Colon (tissue), 2 donors: ENCODE measurements at regions not wholly inside any gene's neighbourhood (a gene's known extent, or its start where the extent isn't known, plus 50 kb on each side); places are given as distances from the start of the nearest gene placed in this dataset.

Experiments
- FAIRE-seq: peaks from 2 replicates; lab custom pipeline; 2012; peaks lifted over from hg19 to GRCh38; lab: Jason Lieb, UNC
- donor health status: control.
- donor health status: control.

DNA sequence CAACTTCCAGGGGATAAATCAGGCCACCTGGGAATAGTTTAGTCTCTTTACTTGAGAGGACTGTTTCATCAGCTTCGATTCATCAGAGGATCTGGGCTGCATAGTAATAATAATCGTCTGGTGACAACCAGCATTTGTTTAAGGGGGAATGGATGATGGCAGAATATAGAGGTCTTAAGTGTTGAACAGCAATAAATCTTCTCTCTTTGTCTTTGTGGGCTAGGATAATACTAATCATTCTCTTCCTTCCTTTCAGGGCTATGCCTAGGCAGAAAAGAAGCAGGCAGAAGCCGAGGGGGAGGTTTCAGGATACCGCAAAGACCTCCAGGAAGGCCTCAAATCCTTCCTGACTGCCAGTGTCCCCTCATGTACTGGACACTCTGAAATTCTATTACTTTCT, 150.4 kb upstream of the GAREM1 start:
- FAIRE-seq, result no peak

DNA sequence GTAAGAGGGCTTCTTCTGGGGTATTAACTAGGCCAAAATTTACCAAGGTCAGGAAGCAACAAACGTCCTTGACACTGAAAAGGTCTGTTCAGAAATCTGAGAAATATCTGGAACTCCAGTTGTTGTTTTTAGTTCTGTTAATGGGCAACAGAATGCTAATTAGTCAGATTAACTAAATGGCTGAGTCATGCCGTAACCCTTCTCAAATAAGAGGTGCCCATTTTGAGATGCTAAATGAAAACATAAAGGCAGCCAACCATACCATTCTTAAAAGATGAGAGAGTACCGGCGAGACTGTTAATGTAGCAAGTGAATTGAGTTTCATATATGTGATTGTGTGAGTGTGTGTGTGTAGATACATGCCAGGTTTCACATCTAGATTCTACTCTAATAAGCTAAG, 147.9 kb upstream of the GAREM1 start:
- FAIRE-seq, result no peak

DNA sequence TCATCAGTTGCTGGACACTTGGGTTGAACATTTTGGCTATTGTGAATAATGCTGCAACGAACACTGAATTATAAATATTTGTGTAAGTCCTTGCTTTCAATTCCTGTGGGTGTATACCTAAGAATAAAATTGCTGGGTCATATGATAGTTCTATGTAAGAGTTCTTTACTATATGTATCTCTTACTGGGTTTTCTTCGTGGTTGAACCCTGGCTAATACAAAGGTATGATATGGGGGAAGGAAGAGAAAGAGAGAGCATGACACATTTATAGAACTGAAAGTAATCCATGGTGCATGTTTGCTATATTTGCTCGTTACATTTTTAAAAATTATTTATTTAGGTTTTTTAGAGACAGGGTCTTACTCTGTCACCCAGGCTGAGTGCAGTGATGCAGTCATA, 143.1 kb upstream of the GAREM1 start:
- no peak for FAIRE-seq

DNA sequence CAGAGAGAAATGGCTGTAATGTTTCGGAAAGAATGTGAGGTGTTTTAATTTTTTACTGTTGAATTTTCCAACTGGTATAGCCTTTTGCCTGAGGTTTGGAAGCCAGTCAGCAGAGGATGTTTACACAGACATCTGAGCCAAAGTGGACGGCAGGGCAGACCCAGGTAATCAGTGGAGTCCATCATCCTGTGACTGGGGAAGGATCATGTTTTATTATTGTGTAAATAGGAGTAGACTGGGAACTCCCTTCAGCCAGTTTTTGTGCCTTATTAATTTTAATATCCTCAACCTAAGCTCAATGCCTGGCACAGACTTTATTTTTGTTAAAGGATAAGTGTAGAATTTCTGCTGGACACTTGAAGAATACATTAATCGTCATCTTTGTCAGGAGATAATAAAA, 142.0 kb upstream of the GAREM1 start:
- no peak for FAIRE-seq

DNA sequence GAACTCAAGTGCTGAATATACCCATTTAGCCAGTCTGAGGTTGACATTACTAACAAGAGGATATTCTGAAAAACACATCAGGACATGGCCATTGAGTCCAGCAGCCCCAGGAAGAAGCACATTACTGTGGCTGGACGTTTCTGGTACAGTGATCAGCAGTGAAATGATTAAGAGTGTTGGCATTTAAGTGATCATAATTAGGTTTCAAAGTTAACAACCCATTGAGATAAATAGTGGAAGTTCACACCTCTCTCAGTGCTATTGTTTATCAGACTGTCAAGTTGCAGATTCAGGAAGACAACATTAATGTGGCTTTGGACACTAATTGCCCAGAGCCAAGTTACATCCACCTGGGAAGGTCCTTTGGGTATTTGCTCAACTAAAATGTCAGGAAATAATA, 139.5 kb upstream of the GAREM1 start:
- no peak for FAIRE-seq

DNA sequence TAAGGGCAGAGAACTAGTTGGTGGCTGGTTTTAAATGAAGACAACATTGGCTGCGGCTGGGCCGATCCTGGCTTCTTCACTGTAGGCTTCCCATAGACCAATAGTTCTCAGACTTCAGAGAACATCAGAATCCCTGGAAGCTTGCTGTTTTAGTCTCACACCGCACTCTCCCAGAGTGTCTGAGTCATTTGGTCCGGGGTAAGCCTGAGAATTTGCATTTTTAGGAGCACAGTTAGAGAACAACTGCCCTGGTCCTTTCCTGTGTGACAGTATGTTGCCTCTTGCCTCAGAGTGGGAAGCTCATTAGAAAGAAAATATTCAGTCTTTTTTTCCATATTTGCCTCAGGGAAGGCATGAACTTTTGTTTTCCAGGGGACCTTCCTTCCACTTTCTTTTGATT, 137.1 kb upstream of the GAREM1 start:
- FAIRE-seq, result no peak

DNA sequence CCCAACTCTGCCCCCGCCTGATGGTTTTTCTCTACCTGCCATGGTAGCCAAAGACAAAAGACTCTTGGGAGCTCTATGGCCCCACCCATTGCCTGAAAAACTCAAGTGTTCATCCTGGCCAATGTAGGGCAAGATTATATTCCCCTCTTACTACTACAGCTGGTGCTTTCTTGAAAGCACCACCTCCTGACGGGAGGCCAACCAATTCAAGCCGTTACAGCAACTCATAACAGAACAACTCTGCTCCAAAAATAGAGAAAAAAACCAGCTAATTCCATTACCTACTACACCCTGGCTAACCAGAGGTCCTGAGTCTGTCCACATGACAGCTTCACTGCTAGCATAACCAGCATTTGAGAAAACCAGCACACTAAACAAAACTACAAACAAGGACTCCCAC, 127.5 kb upstream of the GAREM1 start:
- no peak for FAIRE-seq

DNA sequence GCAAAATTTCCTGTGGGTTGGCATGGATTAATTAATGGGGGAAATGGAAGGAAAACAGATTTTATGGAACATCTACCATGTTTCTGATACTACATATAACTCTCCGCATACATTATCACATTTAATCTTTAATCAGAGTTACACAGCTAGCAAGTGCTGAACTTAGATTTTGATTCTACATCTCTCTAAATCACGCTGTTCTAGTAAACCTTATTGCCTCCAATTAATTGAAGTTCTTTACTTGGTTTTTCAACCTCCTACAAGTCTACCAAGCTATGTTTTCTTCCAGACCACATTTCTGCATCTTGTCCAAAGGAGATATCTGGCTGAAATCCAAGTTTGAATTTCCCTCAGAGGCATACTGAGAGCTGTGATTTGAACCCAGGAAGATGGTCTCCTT, 125.8 kb upstream of the GAREM1 start:
- FAIRE-seq, result no peak

DNA sequence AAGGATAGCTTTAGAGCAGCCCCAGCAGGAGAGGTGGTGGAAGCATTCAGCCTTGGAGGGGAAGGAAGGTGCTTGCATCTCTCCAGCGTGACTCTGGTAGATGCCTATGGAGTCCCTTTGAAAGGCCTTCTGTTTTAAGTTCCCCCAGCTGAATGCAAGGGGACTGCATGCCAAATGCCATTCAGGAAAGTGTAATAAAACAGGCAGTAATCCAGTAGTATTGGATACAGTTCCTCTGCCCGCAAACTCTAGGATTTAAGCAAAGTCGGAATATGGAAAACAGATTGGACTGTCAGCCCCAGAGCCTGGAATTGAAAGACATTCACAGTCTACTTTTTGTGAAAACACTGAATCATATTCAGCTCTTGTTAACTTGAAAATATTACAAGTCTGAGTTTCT, 125.2 kb upstream of the GAREM1 start:
- no peak for FAIRE-seq

DNA sequence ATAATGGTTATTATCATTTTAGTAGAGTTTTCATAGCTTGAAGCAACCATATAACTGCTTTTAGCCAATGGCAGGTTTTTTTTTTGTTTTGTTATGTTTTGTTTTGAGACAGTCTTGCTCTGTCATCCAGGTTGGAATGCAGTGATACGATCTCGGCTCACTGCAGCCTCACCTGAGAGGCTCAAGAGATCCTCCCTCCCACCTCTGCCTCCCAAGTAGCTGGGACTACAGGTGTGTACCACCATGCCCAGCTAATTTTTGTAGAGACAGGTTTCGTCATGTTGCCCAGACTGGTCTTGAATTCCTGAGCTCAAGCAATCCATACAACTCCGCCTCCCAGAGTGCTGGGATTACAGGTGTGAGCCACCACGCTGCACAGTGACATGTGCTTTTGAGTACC, 117.5 kb upstream of the GAREM1 start:
- no peak for FAIRE-seq

DNA sequence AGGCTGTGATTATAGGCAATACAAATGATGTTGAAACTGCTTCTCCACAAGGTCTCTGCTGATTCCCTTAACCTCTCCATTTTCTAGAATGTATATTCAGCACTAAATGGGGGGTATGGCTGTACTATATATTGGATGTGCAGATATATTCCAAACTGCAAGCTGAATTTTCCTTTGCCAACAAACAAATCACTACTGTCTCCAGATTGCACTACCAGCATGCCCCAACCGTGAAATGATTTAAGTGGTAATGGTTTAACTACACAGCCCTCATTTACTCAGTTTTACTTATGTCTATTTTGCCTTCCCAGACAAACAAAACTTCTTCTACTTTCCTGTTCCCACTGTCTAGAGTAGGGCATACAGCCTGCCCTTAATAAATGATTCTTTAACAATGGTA, 112.7 kb upstream of the GAREM1 start:
- no peak for FAIRE-seq

DNA sequence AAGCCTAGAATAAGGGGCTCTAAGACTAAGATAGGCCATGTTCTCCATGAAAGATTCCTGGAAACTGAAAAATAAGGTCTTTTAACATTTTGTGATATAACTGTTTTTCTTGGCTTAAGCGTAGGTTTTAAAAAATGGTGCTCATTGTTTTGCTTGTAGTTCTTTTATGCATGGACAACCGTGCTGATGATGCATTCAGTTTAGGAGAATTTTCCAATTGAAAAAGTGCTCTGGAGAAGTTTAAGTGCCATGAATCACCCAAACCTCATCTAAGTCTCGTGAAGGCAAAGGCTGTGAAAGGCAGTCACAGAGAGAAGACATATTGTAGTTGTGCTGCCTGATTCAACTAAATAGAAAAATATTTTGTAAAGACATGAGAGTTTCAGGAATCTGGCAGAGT, 111.8 kb upstream of the GAREM1 start:
- FAIRE-seq, result no peak

DNA sequence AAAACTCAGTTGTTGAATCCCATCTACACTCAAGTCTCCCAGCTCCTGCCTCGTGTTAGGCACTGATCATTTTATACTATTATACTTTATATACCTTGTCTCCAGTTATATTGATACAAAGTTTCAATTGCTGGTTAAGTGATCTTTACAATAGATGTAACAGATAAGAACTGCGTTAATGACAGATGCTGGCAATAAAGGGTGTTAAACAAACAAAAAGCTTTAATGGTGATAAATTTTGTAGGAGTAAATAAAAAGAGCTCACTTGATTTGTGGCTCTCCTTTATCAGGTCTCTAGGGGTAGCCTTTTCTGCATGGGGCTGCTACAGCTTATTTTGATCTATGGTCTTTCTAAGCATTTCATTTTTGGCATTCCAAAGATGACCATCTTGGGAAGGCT, 106.9 kb upstream of the GAREM1 start:
- FAIRE-seq, result no peak

DNA sequence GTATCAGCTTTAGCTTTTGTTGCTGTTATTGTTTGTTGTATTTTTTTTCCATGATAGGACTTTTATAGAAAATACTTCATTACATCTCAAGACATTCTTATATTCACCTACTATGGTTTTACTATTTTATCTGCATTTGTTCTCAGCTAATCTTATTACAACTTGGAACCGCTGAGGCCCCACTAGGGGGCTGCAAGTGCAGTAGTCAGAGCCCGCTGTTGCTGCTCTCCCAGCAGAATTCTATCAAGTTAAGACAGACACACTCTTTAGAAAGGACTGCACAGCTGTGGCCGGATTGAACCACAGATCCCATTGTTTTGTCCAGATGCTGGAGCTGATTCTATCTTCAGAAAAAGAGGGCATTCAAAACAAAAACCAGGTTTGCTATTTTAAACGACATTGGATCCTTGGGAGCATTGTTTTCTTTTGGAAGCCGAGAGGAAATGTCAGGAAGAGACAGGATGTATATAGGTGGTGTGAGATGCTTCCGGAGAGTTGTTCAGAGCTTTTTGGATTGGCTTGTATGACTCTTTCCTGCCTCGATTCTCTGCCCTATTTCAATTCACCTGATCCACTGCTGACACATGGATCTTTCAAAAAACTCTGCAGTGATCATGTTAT, 105.7 kb upstream of the GAREM1 start:
- no peak for FAIRE-seq

DNA sequence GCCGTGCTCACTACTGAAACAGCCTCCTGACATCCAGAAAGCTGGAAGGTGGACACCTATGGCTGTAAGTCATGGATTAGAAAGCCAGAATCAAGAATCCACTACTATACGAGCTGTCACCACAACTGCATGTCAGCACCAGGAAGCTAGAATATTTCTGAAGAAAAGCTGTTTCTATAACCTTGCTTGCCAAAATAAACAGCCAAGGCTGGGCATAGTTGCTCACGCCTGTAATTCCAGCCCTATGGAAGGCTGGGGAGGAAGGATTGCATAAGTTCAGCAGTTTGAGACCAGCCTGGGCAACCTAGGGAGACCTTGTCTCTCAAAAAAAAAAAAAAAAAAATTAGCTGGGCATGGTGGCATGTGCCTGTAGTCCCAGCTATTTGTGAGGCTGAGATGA, 96.3 kb upstream of the GAREM1 start:
- no peak for FAIRE-seq

DNA sequence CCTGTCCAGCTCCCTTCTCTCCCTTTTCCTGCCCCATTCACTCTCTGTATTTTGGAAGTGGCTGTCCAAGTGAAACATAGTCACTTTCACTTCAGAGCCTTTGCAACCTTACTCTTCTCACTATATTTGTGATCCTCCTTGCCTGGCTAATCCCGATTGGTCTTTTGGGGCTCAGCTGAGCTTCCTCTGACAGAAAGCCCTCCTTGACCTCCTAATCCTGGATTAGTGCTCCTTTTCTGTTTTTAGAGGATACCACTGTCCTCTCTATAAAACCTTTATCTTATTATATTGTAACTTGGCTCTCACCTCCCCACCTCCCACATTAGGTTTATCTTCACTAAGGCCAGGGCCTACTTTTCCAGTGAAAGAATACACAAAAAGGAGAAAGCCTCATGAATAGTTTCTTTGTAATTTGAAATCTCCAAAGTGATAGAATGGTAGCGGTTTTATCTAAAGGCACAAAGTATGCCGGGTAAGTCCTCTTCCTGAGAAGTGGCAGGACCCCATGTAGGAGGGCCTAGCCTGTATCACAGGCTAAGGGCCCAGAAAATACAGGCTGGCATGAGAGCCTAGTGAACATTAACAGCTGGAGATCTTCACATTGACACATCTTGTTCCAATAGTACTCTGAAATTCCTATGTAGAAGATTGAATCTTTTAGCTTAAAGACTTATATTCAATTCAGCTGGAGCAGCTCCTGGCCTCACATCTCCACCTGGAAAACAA, 83.1 kb upstream of the GAREM1 start:
- no peak for FAIRE-seq

DNA sequence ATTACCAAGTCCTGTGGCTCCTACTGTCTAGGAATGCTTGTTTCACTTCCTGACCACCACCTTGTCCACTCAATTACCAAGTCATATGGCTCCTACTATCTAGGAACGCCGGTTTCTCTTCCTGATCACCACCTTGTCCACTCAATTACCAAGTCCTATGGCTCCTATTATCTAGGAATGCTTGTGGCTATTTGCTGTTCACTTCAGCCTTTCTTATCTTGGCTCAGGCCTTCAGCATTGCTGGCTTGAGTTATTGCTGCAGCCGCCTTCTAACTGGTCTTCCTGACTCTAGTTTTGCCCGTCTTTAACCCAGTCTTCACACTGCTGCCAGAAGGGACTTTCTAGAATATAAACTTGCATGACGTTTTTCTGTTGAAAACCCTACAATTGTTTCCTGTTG, 82.5 kb upstream of the GAREM1 start:
- FAIRE-seq, result no peak

DNA sequence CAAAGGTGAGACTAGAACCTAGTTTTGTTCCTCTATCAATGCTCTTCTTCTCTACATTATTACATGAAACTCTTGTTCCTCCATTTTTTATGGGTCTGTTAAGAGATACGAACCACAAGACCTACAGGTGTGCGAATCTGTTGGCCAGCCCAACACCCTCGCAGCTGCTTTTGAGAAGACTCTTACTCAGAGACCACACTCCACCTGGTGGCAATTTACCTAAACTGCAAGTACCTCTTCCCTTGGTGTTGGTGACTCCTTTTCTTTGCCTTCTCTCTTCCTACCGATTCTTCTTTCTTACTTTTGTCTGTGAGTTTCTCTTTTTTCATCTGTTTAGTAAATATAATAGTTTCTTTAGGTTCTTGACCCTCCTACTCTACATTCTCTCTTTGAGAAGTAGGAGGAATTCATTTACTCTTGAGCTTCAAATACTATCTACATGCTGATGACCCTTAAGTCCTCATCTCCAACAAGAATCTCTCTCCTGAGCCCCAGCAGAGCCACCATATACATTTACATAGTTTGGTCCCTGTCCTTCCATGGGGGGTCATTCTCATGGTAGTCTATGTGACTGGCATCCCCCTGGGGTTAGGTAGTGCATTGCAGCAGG, 81.8 kb upstream of the GAREM1 start:
- FAIRE-seq, result no peak

DNA sequence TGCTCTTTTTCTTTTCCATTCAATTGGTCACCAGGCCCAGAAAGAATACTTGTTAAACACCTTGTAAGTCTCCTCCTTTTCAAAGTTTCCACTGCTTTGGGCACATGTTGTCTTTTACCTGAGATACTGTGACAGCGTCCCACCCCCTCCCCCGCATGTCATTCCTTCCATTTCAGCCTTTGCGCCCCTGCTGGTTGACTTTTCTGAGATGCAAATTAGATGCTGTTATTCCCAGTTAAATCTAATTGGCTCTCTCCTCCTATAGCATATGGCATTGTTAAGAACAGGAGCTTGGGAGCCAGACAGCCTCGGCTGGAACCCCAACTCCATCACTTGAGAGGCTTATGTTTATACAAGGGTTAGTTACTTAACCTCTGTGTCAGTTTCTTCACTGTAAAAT, 80.3 kb upstream of the GAREM1 start:
- FAIRE-seq, result no peak

DNA sequence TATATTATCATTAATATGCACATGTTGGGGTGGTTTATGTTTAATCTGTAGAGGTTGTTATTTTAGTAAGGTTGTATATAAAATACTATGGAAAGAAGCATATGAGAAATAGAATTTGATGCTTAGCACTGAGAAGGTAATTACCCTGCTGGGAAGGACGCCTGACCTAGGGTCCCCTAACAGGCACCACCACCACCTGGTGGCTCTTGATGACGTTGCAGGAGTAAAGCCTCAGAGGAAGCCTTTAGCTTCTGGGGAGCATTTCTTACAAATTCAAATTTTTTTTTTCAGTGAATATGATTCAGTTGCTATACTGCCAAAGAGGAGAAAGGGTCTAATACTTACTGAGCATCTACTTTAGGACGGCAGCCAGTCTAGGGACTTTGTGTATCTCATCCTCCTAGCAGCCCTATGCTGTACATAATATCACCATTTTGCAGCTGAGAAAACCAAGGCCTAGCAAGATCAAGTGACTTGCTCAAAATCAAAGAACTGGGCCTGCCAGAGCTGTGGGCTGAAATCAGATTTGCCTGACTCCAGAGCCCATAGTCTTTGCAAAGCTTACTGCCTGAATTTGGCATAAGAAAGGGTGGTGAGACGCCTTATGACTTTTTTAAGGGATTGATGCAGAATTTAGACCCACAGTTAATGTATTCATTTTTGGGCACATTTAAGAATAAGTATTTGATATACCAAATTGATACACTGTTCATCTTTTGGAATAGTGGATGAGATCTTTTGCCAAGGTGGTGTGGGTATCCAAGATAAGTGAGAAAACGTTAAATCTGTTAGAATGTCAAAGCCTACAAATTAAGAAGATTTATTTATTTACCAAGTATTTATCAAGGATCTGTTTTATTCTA, 78.8 kb upstream of the GAREM1 start:
- peak; percentile 5 for FAIRE-seq

DNA sequence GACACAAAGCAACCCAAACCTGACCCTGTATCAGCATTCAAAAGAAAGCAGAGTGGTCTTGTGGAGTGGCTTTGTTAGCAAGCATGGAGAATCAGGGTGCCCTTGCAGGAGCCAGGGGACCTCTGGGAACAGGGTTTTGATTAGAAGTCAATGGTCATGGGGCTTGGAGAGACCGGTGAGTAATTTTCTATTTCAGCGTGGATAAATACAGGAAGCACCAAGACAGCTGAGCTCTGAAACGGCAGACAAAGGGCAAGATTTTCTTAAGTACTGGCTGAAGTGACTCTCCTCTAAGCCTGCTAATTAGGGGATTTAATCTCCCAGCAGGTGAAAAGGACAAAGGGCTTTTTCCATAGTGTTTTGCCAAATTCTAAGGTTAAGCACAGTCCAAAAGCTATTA, 78.0 kb upstream of the GAREM1 start:
- no peak for FAIRE-seq

DNA sequence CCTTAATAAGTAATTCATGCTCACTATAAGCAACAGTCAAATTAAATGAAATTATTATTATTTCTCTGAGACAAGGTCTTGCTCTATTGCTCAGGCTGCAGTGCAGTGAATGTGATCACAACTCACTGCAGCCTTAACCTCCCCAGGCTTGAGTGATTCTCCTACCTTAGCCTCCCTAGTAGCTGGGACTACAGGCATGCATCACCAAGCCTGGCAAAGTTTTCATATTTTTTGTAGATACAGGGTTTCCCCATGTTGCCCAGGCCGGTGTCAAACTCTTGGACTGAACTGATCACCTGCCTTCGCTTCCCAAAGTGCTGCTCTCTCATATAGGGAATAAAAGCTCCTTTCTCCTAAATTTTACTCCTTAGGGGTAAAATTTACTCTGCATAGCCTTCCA, 74.9 kb upstream of the GAREM1 start:
- FAIRE-seq, result no peak

DNA sequence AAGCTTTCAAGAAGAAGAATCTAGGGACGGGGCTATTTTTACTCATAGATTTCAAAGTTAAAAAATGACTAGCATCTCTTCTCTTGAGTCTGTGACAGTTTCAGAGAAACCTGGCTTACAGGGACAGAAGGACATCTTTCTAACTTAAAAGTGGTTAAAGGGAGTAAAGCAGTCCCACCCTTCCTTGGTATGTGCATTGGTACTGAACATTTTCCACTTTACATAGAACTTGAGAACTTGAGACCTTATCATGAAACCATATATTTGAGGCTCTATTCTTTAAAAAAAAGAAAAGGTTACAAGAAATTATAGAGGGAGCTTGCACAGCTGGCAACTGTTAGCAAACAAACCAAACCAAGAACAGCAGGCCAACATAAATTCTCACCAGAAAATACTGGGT, 73.4 kb upstream of the GAREM1 start:
- FAIRE-seq, result no peak
